Renal cortex interstitium (tissue), 11 donors: ENCODE measurements at regions not wholly inside any gene's neighbourhood (a gene's known extent, or its start where the extent isn't known, plus 50 kb on each side); places are given as distances from the start of the nearest gene placed in this dataset.

Source experiments
- DNase-seq, 11 donors: peaks; one replicate each; pipeline ENCODE4 v3.0.0-alpha.2; 2013; ENCODE audit warnings: low read depth in 9 of 11, low spot score in 4 of 11; ENCODE audit errors: extremely low read depth in 1 of 11

DNA sequence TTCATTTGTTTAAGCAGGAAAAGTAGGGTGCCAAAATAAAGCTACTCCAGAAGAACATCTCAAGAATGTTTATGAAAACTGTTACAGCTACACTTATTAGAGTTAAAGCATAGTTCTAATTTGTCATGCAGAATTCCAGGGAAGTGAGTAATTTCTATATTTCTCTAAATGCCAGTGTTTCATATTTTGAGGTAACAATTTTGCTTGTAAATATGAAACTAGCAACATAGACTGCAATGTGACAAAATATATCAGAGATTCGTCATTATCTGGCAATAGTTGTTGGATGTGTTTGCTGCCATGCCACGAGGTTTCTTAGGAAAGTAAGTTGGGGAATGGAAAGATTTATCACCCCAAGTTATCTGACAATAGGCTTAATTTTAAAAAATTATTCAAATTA, 424.1 kb upstream of the ZEB2 start:
- DNase-seq, result no peak

GRCh38 chr2:144943293-144943941, 423.5 kb upstream of the ZEB2 start:
- no peak for DNase-seq

GRCh38 chr2:144942516-144943256, 422.8 kb upstream of the ZEB2 start:
- DNase-seq, result no peak

GRCh38 chr2:144941743-144942488, 422.0 kb upstream of the ZEB2 start:
- no peak for DNase-seq

- no peak for DNase-seq
Measured at GRCh38 chr2:144939590-144939989, 419.7 kb upstream of the ZEB2 start.

DNA sequence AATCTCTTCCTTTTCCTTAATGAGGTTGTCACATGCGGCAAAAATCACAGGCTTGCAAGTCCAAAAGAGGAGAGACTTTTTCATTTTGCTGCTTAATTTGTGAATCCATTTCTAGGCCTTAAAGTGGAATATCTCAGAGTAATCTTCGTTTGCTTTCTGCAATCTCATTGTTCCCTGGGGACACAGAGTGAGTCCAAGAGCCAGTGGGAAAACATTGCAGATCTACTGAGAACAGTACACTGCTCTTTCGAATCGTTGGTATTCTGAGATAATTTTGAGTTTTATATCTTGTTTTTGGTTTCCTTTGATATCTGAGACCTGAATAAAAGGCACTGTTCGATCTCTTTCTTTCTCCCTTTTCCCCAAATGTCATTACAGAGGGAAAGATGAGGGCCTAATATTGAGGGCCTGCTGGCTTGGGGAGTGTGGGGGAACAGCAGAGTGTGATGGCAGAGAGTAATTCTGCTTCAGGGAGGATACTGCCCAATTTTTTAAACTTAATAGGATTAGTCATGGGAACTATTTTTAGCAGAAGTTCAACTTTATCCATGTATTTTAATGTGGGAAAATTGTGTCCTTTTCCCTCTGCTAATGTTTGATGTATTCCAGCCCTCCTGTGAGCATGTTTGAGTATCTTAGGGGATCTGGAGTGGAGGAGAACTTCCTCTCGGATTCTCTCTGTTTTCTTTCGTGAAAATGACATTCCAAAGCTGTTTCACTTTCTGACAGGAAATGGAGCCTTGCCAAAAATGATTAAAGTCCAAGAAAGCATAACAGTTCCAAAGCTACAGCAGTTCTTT, 418.2 kb upstream of the ZEB2 start:
- DNase-seq, result peak; percentile 52 to 92 (median 73)

- no peak for DNase-seq
Measured at GRCh38 chr2:144937066-144937465, 417.1 kb upstream of the ZEB2 start.

- no peak for DNase-seq
Measured at GRCh38 chr2:144936442-144936841, 416.5 kb upstream of the ZEB2 start.

DNA sequence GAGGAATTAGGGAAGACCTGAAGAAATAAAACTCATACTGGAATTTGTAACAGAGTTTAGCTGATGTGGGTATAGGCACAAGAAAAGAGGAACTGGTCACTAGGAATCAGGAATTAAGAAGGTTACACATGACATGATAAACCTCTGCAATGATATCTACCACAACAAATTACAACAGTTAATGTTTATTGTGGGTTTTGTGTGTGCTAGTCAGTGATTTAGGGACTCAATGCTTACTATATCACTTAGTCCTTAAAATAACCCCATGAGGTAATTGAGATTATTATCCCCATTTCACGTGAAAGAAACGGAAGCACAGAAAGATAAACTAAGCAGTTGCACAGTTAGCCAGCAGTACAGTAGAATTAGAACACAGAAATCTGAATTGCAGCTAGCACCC, 415.8 kb upstream of the ZEB2 start:
- DNase-seq, result no peak

DNA sequence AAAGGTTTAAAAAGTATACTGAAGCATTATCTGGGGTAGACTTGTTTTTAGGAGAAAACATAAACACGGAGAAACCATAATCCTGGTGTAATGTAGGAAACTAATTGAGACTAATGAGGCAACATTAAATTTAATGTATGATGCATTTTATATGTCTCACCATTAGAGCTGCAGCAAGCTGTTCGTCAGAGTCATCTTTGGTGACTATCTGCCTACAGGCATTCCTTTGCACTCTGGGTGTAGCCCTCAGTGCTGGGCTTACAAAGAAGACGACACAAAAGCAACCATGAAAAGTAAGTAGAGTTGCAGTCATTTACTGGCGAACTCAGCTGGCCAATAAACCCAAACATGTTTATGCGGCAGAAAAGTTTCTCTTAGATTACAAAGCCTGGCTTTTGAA, 415.3 kb upstream of the ZEB2 start:
- peak in 4 of 11 donors; percentile 40 to 50 (median 43) for DNase-seq

DNA sequence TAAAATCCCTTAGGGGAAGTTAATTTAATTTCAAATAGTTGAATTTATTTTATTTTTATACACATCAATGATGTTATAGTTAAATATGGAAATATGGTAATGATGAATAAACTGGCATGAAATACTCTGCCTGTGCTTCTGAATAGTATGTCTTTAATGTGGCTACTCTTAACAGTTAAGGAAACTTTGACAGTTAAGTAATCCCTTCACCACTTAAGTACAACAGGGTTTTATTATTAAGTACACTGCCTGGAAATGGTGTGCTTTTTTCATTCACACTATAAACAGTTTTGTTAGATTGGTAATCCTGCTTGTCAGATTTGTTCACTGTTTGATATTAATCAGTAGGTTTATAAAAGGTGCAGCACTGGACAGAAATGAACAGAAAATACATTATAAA, 412.0 kb upstream of the ZEB2 start:
- DNase-seq, result no peak

GRCh38 chr2:144931480-144931879, 411.6 kb upstream of the ZEB2 start:
- DNase-seq, result no peak

- no peak for DNase-seq
Measured at GRCh38 chr2:144927429-144927828, 407.5 kb upstream of the ZEB2 start.

GRCh38 chr2:144925886-144926285, 406.0 kb upstream of the ZEB2 start:
- no peak for DNase-seq

DNA sequence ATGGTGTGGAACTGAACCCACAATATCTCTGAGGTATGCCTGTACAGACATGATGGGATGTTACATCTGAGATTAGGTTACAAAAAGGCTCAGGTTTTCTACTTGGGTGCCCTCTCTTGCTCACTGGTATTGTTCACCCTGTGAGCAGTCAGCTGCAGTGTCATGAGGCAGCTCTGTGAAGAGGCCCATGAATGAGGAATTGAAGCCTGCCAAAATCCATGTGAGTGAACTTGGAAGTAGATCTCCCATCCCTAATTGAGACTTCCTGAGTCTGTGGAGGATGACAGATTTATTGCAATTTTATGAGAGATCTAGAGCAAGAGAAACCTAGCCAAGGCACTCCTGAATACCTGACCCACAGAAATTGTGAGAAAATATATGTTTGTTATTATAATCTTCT, 404.9 kb upstream of the ZEB2 start:
- no peak for DNase-seq

- DNase-seq, result no peak
Measured at GRCh38 chr2:144922519-144922918, 402.6 kb upstream of the ZEB2 start.

DNA sequence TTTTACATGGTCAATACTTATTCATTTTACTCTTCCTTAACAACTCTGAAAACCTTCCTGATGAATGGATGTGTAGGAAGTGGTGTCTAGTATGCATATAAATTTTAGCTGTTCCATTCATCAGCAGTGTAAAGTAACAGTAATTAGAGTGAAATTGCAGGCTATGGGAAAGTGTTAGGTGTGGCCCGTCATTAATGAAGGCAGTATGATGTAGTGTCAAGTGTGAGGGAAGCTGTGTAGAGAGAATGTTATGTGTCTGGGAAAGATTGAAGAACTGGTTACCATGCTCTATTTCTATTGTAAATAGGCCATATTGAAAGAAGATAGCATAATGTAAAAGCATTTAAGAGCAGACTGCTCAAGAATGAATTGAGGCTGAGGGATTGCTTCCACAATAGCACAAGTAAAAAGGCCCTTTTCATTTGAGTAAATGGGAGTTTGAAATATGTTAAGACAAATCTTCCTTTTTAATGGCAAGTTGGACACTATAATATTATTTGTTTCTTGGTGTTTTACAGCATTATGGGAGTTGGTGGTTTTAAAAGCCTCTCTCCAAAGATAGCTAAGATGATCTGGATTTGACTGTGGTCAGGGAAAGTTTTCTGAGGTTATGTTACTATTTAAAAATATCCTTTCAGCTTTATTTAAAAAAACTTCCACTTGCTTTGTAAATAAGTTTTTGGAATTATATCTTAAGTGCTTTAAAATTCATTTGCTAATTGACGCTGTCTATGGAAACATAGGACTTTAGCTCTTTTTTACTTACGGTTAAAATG, 401.0 kb upstream of the ZEB2 start:
- no peak for DNase-seq

GRCh38 chr2:144914622-144915318, 394.9 kb upstream of the ZEB2 start:
- DNase-seq, result no peak
